ENCODE measurements at regions not wholly inside any gene's neighbourhood (a gene's known extent, or its start where the extent isn't known, plus 50 kb on each side); places are given as distances from the start of the nearest gene placed in this dataset.
"Not testable (repeated sequence)": the region's sequence is repeated elsewhere in the genome, so short reads cannot be mapped to it uniquely, and the experiment has no call there.

- not testable (repeated sequence) for TF ChIP-seq EZH2 (IDR thresholded peaks at IDR 0.05; ENCODE audit: insufficient read depth, poor library complexity, severe bottlenecking); EZH2phosphoT487 (IDR thresholded peaks at IDR 0.05; ENCODE audit: insufficient read depth, low read depth)
These were observed 116.1 kb downstream of the NPIPA7 start for GRCh38 chr16:16494998-16495397.
